Activated CD4-positive, alpha-beta T cell treated with anti-CD3 and anti-CD28 coated beads, Interleukin-2, amount 50 U/mL, for 24 hours (primary cell): ENCODE measurements at regions not wholly inside any gene's neighbourhood (a gene's known extent, or its start where the extent isn't known, plus 50 kb on each side); places are given as distances from the start of the nearest gene placed in this dataset.

ENCODE experiments used
- DNase-seq, 2 donors: peaks; one replicate each; pipeline ENCODE4 v3.0.0-alpha.2; 2020; ENCODE audit warnings: low read depth in 1 of 2, low spot score in 1 of 2

GRCh38 chr2:180478883-180479282 is 471.8 kb upstream of the CWC22 start:
- no peak for DNase-seq

- no peak for DNase-seq
These were observed 467.6 kb upstream of the CWC22 start for GRCh38 chr2:180474716-180475115.

DNA sequence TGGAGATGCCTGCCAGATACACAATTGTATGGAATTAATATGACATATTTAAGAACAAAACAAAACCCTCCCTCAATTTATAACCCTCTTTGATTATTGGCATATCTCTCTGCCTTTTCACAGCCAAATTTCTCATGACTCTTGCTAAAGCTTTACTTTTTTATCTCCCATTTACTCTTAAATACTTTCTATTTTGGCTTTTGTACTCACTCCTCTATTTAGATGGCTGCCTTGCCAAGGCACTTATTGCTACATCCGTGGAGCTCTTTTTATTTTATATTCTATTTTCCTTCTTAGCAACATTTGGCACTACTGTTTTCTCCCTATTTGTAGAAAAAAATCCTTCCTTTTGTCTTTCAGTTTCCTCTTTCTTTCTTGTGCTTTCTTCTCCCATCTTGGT is 466.4 kb upstream of the CWC22 start:
- no peak for DNase-seq

DNA sequence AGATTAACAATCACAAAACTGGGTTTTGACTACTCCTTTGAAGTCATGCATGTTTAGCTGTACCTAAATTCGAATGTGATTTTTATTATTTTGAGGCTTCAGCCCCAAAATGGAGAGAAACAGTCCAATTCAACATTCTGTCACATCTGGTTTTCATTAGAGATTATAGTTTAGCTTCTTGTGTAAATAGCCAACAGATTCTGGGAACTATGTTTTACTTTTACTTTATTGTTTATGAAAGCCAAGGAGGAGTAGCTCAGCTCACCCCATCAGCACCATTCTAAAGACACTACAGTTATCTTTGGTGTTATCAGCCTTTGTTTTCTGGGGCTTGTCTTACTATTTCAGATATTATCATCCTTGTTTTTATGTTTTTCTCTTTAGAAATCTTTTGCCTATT is 465.0 kb upstream of the CWC22 start:
- DNase-seq = no peak

GRCh38 chr2:180463608-180464007 is 456.5 kb upstream of the CWC22 start:
- no peak for DNase-seq

- DNase-seq = no peak
These were observed 454.7 kb upstream of the CWC22 start for GRCh38 chr2:180461761-180462160.

DNA sequence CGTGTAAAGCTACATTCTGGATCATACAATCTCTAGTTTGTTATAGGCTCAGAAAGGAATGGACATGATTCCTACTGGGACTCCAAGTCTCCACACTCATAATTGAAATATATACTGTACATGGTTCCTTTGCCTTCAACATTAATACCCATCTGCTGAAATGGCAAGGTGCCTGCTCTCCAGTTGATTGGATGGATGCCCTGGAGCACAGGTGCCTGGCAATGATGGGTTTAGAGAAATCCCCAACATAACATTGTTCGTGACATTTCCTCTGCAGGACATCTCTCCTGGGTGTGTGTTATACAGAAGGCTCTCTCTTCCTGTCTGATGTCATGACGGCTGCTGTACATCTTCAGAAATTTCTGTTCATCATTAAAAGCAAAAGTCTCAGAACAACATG is 449.7 kb upstream of the CWC22 start:
- no peak for DNase-seq

DNA sequence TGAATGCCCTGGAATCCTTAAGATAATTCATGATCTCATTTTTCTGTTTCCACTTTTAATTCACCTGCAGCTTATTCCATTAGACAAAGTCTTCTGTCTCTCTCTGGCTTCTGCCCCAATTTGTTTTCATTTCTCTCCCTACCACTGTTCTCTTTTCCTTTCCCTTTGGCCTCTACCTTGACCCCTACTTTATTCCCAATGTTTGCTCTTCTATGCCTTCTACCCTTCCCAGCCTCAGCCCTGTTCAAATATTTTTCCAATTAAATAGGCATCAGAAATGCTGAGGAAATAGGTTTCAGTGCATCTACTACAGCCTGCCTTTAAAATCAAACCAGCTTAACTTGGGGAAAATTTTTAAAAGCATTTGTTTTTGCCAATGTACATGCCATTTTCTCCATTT is 443.7 kb upstream of the CWC22 start:
- DNase-seq = no peak

- no peak for DNase-seq
These were observed 442.2 kb upstream of the CWC22 start for GRCh38 chr2:180449171-180449915.

GRCh38 chr2:180446492-180446891 is 439.4 kb upstream of the CWC22 start:
- DNase-seq = no peak

GRCh38 chr2:180443888-180444287 is 436.8 kb upstream of the CWC22 start:
- DNase-seq = no peak

GRCh38 chr2:180442860-180443644 is 436.0 kb upstream of the CWC22 start:
- DNase-seq = no peak

GRCh38 chr2:180419212-180419611 is 412.1 kb upstream of the CWC22 start:
- no peak for DNase-seq

- DNase-seq = no peak
These were observed 409.5 kb upstream of the CWC22 start for GRCh38 chr2:180416627-180417026.

DNA sequence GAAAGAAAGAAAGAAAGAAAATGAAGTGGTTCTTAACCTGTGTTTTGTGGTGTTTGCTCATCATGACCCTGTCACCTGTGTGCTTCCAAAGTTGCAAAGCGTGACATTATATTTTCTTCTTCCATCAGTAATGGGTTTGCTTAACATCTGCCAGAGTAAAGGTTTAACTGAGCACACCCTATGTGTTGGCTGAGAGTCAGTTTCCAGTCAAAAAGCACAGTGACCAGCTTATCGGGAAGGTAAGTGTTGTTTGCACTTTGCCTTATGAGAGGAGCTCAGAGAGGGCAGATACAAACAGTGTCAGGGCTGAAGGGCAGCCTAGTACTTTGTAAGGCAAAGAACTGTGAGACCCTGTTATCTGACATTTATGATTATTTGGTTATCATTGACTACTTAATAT is 406.2 kb upstream of the CWC22 start:
- DNase-seq = no peak

- DNase-seq = no peak
These were observed 405.1 kb upstream of the CWC22 start for GRCh38 chr2:180412219-180412618.

- no peak for DNase-seq
These were observed 404.6 kb upstream of the CWC22 start for GRCh38 chr2:180411661-180412060.

DNA sequence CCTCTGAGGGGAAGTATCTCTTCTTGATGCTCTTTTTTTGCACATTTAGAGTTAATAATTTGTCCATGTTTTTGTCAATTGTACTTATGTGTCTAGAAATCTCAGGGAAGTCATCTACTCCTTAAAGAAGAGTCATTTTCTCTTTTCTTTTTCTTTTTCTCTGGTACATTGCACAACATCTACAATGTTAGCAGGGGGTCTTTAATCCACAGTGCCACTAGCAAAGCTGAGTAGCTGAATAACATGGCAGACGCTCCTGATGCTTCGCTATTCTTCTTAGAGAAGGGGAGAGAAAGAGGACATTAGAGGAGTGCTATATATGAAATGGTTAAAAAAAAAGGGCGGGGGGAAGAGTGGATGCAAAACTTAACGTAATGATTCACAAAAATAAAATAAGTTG is 399.6 kb upstream of the CWC22 start:
- no peak for DNase-seq

DNA sequence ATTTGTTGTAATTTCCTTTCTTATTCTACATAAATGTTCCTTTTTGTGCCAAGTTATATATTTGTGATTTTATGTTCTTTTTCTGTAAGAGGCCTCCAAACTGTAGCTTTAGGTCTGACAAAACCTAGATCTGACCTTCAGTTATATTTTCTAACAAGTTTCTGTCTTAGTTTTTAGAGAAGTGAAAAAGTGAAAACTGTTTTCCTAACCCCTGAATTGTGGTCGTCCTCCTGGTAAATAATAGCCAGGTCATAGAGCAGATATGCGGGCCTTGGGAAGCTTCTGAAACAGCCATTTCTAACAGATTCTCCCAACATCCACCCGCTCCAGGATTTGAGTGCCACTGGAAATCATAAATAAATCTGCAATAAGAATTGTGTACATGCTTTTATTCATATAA is 398.4 kb upstream of the CWC22 start:
- DNase-seq = no peak

GRCh38 chr2:180394305-180394704 is 387.2 kb upstream of the CWC22 start:
- no peak for DNase-seq

DNA sequence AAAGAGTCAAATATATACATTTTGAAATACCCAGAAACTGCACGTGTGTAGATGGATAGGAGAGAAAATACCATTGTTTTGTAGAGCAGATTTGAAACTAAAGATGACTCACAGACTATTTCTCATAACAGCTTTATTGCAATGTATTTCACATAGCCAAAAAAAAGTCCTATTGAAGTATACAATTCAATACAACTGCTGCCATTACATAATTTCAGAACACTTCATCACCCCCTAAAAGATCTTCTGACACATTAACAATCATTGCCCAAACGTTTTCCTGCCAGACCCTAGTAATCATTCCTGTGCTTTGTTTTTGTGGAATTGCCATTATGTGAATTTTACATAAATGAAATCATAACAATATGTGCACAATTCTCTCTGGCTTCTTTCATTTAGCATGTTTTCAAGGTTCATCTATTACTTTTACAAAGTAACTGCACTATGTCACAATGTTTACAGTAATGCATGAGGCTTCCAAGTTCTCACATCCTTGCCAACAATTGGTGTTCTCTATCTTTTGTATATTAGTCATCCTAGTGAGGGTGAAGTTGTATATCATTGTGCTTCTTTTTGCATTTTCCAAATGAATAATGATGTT is 378.6 kb upstream of the CWC22 start:
- no peak for DNase-seq

DNA sequence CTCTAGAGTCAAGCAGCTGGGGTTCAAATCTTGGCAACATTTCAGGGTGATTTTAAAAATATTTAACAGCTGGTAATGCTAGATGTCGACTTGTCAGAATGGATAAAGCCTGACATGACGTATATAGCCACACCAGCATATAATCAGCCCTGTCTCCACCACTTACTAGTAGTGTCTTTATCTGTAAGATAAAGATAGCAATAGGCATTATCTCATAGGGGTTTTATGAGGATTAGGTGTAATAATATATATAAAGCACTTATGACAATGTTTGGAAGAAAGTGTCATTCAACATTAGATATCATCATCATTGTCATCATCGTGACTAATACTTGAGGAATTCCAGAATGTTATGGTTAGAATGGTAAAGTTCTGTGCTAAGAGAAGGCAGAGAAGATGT is 369.0 kb upstream of the CWC22 start:
- DNase-seq = no peak
